ENCODE measurements at regions not wholly inside any gene's neighbourhood (a gene's known extent, or its start where the extent isn't known, plus 50 kb on each side); places are given as distances from the start of the nearest gene placed in this dataset.

GRCh38 chr2:220891405-220891804 is 680.7 kb downstream of the EPHA4 start:
- no peaks in the 10 kb centered on the region for H3K27me3 ChIP-seq (ENCODE audit: control insufficient read depth, insufficient read depth, low read length)
- no peaks in the 10 kb centered on the region for H3K36me3 ChIP-seq (ENCODE audit: control insufficient read depth, insufficient read depth, low read length)
- H3K27ac ChIP-seq (ENCODE audit: low read depth, low read length) = no peak overlapping the region
- 0 out of 2 replicates have a peak, but pooled peaks cover 7% of the 10 kb centered on the region for H3K4me1 ChIP-seq (ENCODE audit: control insufficient read depth, insufficient read depth, low read length)
- H3K4me3 ChIP-seq (ENCODE audit: low read depth, low read length) = no peak overlapping the region
- no peaks in the 10 kb centered on the region for H3K9me3 ChIP-seq (ENCODE audit: control insufficient read depth, insufficient read depth, low read depth, low read length)
- no peak overlapping the region for H3K9ac ChIP-seq (ENCODE audit: low read length)

- 0 out of 2 replicates have a peak, but pooled peaks cover 7% of the 10 kb centered on the region for H3K4me1 ChIP-seq (ENCODE audit: control insufficient read depth, insufficient read depth, low read length)
- no peak overlapping the region for H3K4me3 ChIP-seq (ENCODE audit: low read depth, low read length)
- H3K36me3 ChIP-seq (ENCODE audit: control insufficient read depth, insufficient read depth, low read length) = no peaks in the 10 kb centered on the region
- H3K9me3 ChIP-seq (ENCODE audit: control insufficient read depth, insufficient read depth, low read depth, low read length) = no peaks in the 10 kb centered on the region
- H3K27me3 ChIP-seq (ENCODE audit: control insufficient read depth, insufficient read depth, low read length) = no peaks in the 10 kb centered on the region
- H3K27ac ChIP-seq (ENCODE audit: low read depth, low read length) = no peak overlapping the region
- no peak overlapping the region for H3K9ac ChIP-seq (ENCODE audit: low read length)
These were observed 680.0 kb downstream of the EPHA4 start for GRCh38 chr2:220892018-220892634.

- Histone ChIP-seq H3K27me3 (ENCODE audit: control insufficient read depth, insufficient read depth, low read length) (no peaks in the 10 kb centered on the region), H3K9ac (ENCODE audit: low read length) (no peak overlapping the region), H3K4me3 (ENCODE audit: low read depth, low read length) (no peak overlapping the region), H3K36me3 (ENCODE audit: control insufficient read depth, insufficient read depth, low read length) (no peaks in the 10 kb centered on the region), H3K4me1 (ENCODE audit: control insufficient read depth, insufficient read depth, low read length) (no peaks in the 10 kb centered on the region), H3K27ac (ENCODE audit: low read depth, low read length) (no peak overlapping the region), H3K9me3 (ENCODE audit: control insufficient read depth, insufficient read depth, low read depth, low read length) (no peaks in the 10 kb centered on the region)
These were observed 678.7 kb downstream of the EPHA4 start for GRCh38 chr2:220893411-220893810.

GRCh38 chr2:220894069-220894468 is 678.0 kb downstream of the EPHA4 start:
- Histone ChIP-seq H3K9ac (ENCODE audit: low read length) (no peak overlapping the region), H3K4me1 (ENCODE audit: control insufficient read depth, insufficient read depth, low read length) (no peaks in the 10 kb centered on the region), H3K9me3 (ENCODE audit: control insufficient read depth, insufficient read depth, low read depth, low read length) (no peaks in the 10 kb centered on the region), H3K4me3 (ENCODE audit: low read depth, low read length) (no peak overlapping the region), H3K36me3 (ENCODE audit: control insufficient read depth, insufficient read depth, low read length) (no peaks in the 10 kb centered on the region), H3K27me3 (ENCODE audit: control insufficient read depth, insufficient read depth, low read length) (no peaks in the 10 kb centered on the region), H3K27ac (ENCODE audit: low read depth, low read length) (no peak overlapping the region)

GRCh38 chr2:220899492-220899891 is 672.6 kb downstream of the EPHA4 start:
- H3K27me3 ChIP-seq (ENCODE audit: control insufficient read depth, insufficient read depth, low read length) = no peaks in the 10 kb centered on the region

GRCh38 chr2:220904015-220904414 is 668.1 kb downstream of the EPHA4 start:
- H3K27ac ChIP-seq (ENCODE audit: low read depth, low read length) = no peak overlapping the region

More at GRCh38 chr2:220899492-220899891, 672.6 kb downstream of the EPHA4 start:
- H3K36me3 ChIP-seq (ENCODE audit: control insufficient read depth, insufficient read depth, low read length) = no peaks in the 10 kb centered on the region
- H3K27ac ChIP-seq (ENCODE audit: low read depth, low read length) = no peak overlapping the region
- no peak overlapping the region for H3K9ac ChIP-seq (ENCODE audit: low read length)
- peaks cover 6% of the 10 kb centered on the region for H3K4me1 ChIP-seq (ENCODE audit: control insufficient read depth, insufficient read depth, low read length)
- no peak overlapping the region for H3K4me3 ChIP-seq (ENCODE audit: low read depth, low read length)
- H3K9me3 ChIP-seq (ENCODE audit: control insufficient read depth, insufficient read depth, low read depth, low read length) = no peaks in the 10 kb centered on the region

GRCh38 chr2:220913384-220913783 is 658.7 kb downstream of the EPHA4 start:
- no peaks in the 10 kb centered on the region for H3K9me3 ChIP-seq (ENCODE audit: control insufficient read depth, insufficient read depth, low read depth, low read length)
- H3K36me3 ChIP-seq (ENCODE audit: control insufficient read depth, insufficient read depth, low read length) = no peaks in the 10 kb centered on the region
- H3K9ac ChIP-seq (ENCODE audit: low read length) = no peak overlapping the region
- no peaks in the 10 kb centered on the region for H3K27me3 ChIP-seq (ENCODE audit: control insufficient read depth, insufficient read depth, low read length)
- no peaks in the 10 kb centered on the region for H3K4me1 ChIP-seq (ENCODE audit: control insufficient read depth, insufficient read depth, low read length)
- no peak overlapping the region for H3K4me3 ChIP-seq (ENCODE audit: low read depth, low read length)
- no peak overlapping the region for H3K27ac ChIP-seq (ENCODE audit: low read depth, low read length)

More at GRCh38 chr2:220904015-220904414, 668.1 kb downstream of the EPHA4 start:
- no peaks in the 10 kb centered on the region for H3K27me3 ChIP-seq (ENCODE audit: control insufficient read depth, insufficient read depth, low read length)
- peaks cover 6% of the 10 kb centered on the region for H3K4me1 ChIP-seq (ENCODE audit: control insufficient read depth, insufficient read depth, low read length)
- H3K4me3 ChIP-seq (ENCODE audit: low read depth, low read length) = no peak overlapping the region
- no peaks in the 10 kb centered on the region for H3K9me3 ChIP-seq (ENCODE audit: control insufficient read depth, insufficient read depth, low read depth, low read length)
- H3K9ac ChIP-seq (ENCODE audit: low read length) = no peak overlapping the region
- no peaks in the 10 kb centered on the region for H3K36me3 ChIP-seq (ENCODE audit: control insufficient read depth, insufficient read depth, low read length)

GRCh38 chr2:220915092-220915623 is 656.9 kb downstream of the EPHA4 start:
- no peaks in the 10 kb centered on the region for H3K27me3 ChIP-seq (ENCODE audit: control insufficient read depth, insufficient read depth, low read length)
- H3K9ac ChIP-seq (ENCODE audit: low read length) = no peak overlapping the region
- H3K27ac ChIP-seq (ENCODE audit: low read depth, low read length) = no peak overlapping the region
- H3K36me3 ChIP-seq (ENCODE audit: control insufficient read depth, insufficient read depth, low read length) = no peaks in the 10 kb centered on the region
- no peaks in the 10 kb centered on the region for H3K4me1 ChIP-seq (ENCODE audit: control insufficient read depth, insufficient read depth, low read length)
- no peaks in the 10 kb centered on the region for H3K9me3 ChIP-seq (ENCODE audit: control insufficient read depth, insufficient read depth, low read depth, low read length)
- no peak overlapping the region for H3K4me3 ChIP-seq (ENCODE audit: low read depth, low read length)

- no peak overlapping the region for H3K4me3 ChIP-seq (ENCODE audit: low read depth, low read length)
- no peaks in the 10 kb centered on the region for H3K4me1 ChIP-seq (ENCODE audit: control insufficient read depth, insufficient read depth, low read length)
- H3K27me3 ChIP-seq (ENCODE audit: control insufficient read depth, insufficient read depth, low read length) = no peaks in the 10 kb centered on the region
- no peaks in the 10 kb centered on the region for H3K9me3 ChIP-seq (ENCODE audit: control insufficient read depth, insufficient read depth, low read depth, low read length)
- no peak overlapping the region for H3K9ac ChIP-seq (ENCODE audit: low read length)
- no peak overlapping the region for H3K27ac ChIP-seq (ENCODE audit: low read depth, low read length)
- no peaks in the 10 kb centered on the region for H3K36me3 ChIP-seq (ENCODE audit: control insufficient read depth, insufficient read depth, low read length)
These were observed 655.2 kb downstream of the EPHA4 start for GRCh38 chr2:220916931-220917330.

GRCh38 chr2:220930271-220931076 is 641.6 kb downstream of the EPHA4 start:
- Histone ChIP-seq H3K27me3 (ENCODE audit: control insufficient read depth, insufficient read depth, low read length) (no peaks in the 10 kb centered on the region), H3K36me3 (ENCODE audit: control insufficient read depth, insufficient read depth, low read length) (no peaks in the 10 kb centered on the region), H3K4me3 (ENCODE audit: low read depth, low read length) (no peak overlapping the region), H3K4me1 (ENCODE audit: control insufficient read depth, insufficient read depth, low read length) (no peaks in the 10 kb centered on the region), H3K9me3 (ENCODE audit: control insufficient read depth, insufficient read depth, low read depth, low read length) (peaks cover 41% of the 10 kb centered on the region), H3K27ac (ENCODE audit: low read depth, low read length) (no peak overlapping the region), H3K9ac (ENCODE audit: low read length) (no peak overlapping the region)

GRCh38 chr2:220931491-220931890 is 640.6 kb downstream of the EPHA4 start:
- no peak overlapping the region for H3K4me3 ChIP-seq (ENCODE audit: low read depth, low read length)
- no peaks in the 10 kb centered on the region for H3K27me3 ChIP-seq (ENCODE audit: control insufficient read depth, insufficient read depth, low read length)
- H3K27ac ChIP-seq (ENCODE audit: low read depth, low read length) = no peak overlapping the region
- H3K9ac ChIP-seq (ENCODE audit: low read length) = no peak overlapping the region
- no peaks in the 10 kb centered on the region for H3K36me3 ChIP-seq (ENCODE audit: control insufficient read depth, insufficient read depth, low read length)
- 0 out of 2 replicates have a peak, but pooled peaks cover under 1% of the 10 kb centered on the region for H3K4me1 ChIP-seq (ENCODE audit: control insufficient read depth, insufficient read depth, low read length)
- peaks cover 31% of the 10 kb centered on the region for H3K9me3 ChIP-seq (ENCODE audit: control insufficient read depth, insufficient read depth, low read depth, low read length)

Data from HUES6 (cell line).